Lower leg skin (tissue), 3 donors: ENCODE measurements at regions not wholly inside any gene's neighbourhood (a gene's known extent, or its start where the extent isn't known, plus 50 kb on each side); places are given as distances from the start of the nearest gene placed in this dataset.

Source experiments
- CTCF ChIP-seq, 3 donors: fragments of 450-650 bp; IDR thresholded peaks; one replicate each; pipeline ENCODE4 v1.5.1; 2016; ENCODE audit warnings: antibody characterized with exemption in 3 of 3, mild to moderate bottlenecking in 3 of 3, moderate library complexity in 2 of 3
- POLR2A ChIP-seq, 2 donors: fragments of 450-650 bp; IDR thresholded peaks; one replicate each; pipeline ENCODE4 v1.6.1; 2016 to 2017; ENCODE audit warnings: antibody characterized with exemption in 2 of 2, mild to moderate bottlenecking in 1 of 2, moderate library complexity in 1 of 2

- TF ChIP-seq CTCF (IDR thresholded peaks at IDR 0.05): no peak
- TF ChIP-seq POLR2A (IDR thresholded peaks at IDR 0.05): no peak
Observed at GRCh38 chr3:166986000-166986399, 394.1 kb downstream of the ZBBX start.
